K562 (cell line): ENCODE measurements at regions not wholly inside any gene's neighbourhood (a gene's known extent, or its start where the extent isn't known, plus 50 kb on each side); places are given as distances from the start of the nearest gene placed in this dataset.

ENCODE experiments used
- ATAC-seq: fragments of 200-7000 bp; cut with Tn5 transposase; 3 replicates; pipeline ENCODE4 v1.9.1; 2020; ENCODE audit warnings: moderate library complexity
- BruUV-seq: library from RNA; stranded (reverse); fragments of 400-500 nt; replicated peaks from 2 replicates; lab custom pipeline; 2021; lab: Mats Ljungman, UMichigan
- CTCF ChIA-PET: fragments of 300-600 bp; formaldehyde crosslinking; extraction: SDS; loops from one replicate; lab custom pipeline; 2021; ENCODE audit warnings: low intra/inter-chr PET ratio; lab: Yijun Ruan, JAX
- POLR2A ChIA-PET: fragments of 300-600, 350-650 bp; sonication (Branson Sonifier 250); formaldehyde crosslinking; extraction: SDS; loops from one replicate; lab custom pipeline; 2021; ENCODE audit warnings: antibody characterized with exemption, inconsistent platforms; lab: Yijun Ruan, JAX
- DNase-seq, 4 experiments: peaks; one replicate each; pipeline versions ENCODE4 v3.0.0 to v3.0.0-alpha.2; 2011 to 2018; ENCODE audit warnings: low spot score in 3 of 4, mixed read lengths in 3 of 4; ENCODE audit errors: extremely low read depth in 1 of 4
- FAIRE-seq: peaks from 2 replicates; lab custom pipeline; 2011; peaks lifted over from hg19 to GRCh38; lab: Jason Lieb, UNC
- H2AFZ ChIP-seq: 2 replicates; pipeline ENCODE4 v1.6.0; 2011; ENCODE audit warnings: low read depth, low read length, control low read depth, inconsistent platforms
- H3K27ac ChIP-seq: fragments of 200-600 bp; 3 replicates; pipeline ENCODE4 v1.8.0; 2011; ENCODE audit warnings: low read depth, mild to moderate bottlenecking, control low read depth, inconsistent platforms, low read length, moderate library complexity, mixed read lengths; ENCODE audit errors: extremely low read depth
- H3K27me3 ChIP-seq, 2 experiments: fragments of 300-600 bp in 1 of 2; 2 replicates in 1 of 2; 3 replicates in 1 of 2; pipeline versions ENCODE4 v1.6.0 to v1.8.0; 2011; ENCODE audit warnings: inconsistent platforms in 2 of 2, low read length in 2 of 2, mild to moderate bottlenecking in 1 of 2, mixed read lengths in 1 of 2, moderate library complexity in 1 of 2; ENCODE audit not compliant: control insufficient read depth in 2 of 2, insufficient read depth in 2 of 2
- H3K36me3 ChIP-seq: fragments of 300-600 bp; 3 replicates; pipeline ENCODE4 v1.8.0; 2011; ENCODE audit warnings: mild to moderate bottlenecking, low read length, inconsistent platforms; ENCODE audit not compliant: control insufficient read depth, insufficient read depth
- H3K4me1 ChIP-seq, 2 experiments: fragments of 200-600 bp in 1 of 2; replicated peaks in 1 of 2; 2 replicates in 1 of 2; 3 replicates in 1 of 2; pipeline versions ENCODE4 v1.5.1 to v1.8.0; 2011; ENCODE audit warnings: inconsistent platforms in 2 of 2, low read length in 2 of 2, mild to moderate bottlenecking in 1 of 2, mixed read lengths in 1 of 2, moderate library complexity in 1 of 2; ENCODE audit not compliant: control insufficient read depth in 2 of 2, insufficient read depth in 2 of 2
- H3K4me2 ChIP-seq: 2 replicates; pipeline ENCODE4 v1.6.1; 2011; ENCODE audit warnings: low read length, control low read depth, inconsistent platforms, mixed read lengths; ENCODE audit not compliant: insufficient read depth
- H3K4me3 ChIP-seq: fragments of 200-600 bp; sonication (generic), shearing (Covaris generic); 2 replicates; pipeline ENCODE4 v1.5.1; 2016; ENCODE audit warnings: control low read depth, inconsistent platforms
- H3K79me2 ChIP-seq: fragments of 200-600 bp; 3 replicates; pipeline ENCODE4 v1.8.0; 2011; ENCODE audit warnings: low read length, inconsistent platforms; ENCODE audit not compliant: control insufficient read depth, insufficient read depth
- H3K9ac ChIP-seq, 2 experiments: 2 replicates each; pipeline versions ENCODE4 v1.6.0 to v1.6.1; 2011; ENCODE audit warnings: low read depth in 2 of 2, low read length in 2 of 2, control low read depth in 1 of 2, inconsistent platforms in 1 of 2, mild to moderate bottlenecking in 1 of 2, mixed read lengths in 1 of 2; ENCODE audit not compliant: insufficient read depth in 1 of 2
- H3K9me1 ChIP-seq: one replicate; pipeline ENCODE4 v1.6.0; 2011; ENCODE audit warnings: inconsistent platforms, mild to moderate bottlenecking, low read length, moderate library complexity; ENCODE audit not compliant: control insufficient read depth, insufficient read depth
- H3K9me3 ChIP-seq: replicated peaks from 2 replicates; pipeline ENCODE4 v1.5.1; 2011; ENCODE audit warnings: low read depth, low read length, inconsistent platforms; ENCODE audit not compliant: control insufficient read depth, insufficient read depth
- H4K20me1 ChIP-seq: replicated peaks from 2 replicates; pipeline ENCODE4 v1.6.1; 2011; ENCODE audit warnings: low read length, inconsistent platforms, mixed read lengths; ENCODE audit not compliant: control insufficient read depth, insufficient read depth
- ASH1L ChIP-seq: fragments of 450-650 bp; IDR thresholded peaks from 2 replicates; pipeline ENCODE4 v1.6.1; 2018; ENCODE audit warnings: borderline replicate concordance, mild to moderate bottlenecking, low read depth; ENCODE audit not compliant: partially characterized antibody
- DLX4 ChIP-seq: fragments of 250-450 bp; sonication (Bioruptor Pico); IDR thresholded peaks from 2 replicates; pipeline ENCODE4 v1.6.1; 2021; ENCODE audit warnings: mild to moderate bottlenecking
- HLTF ChIP-seq: fragments of 450-650 bp; IDR thresholded peaks from 2 replicates; pipeline ENCODE4 v1.6.1; 2016
- IRF9 ChIP-seq: fragments of 450-650 bp; IDR thresholded peaks from 2 replicates; pipeline ENCODE4 v1.6.1; 2016; ENCODE audit warnings: missing biosample characterization, missing genetic modification characterization
- MBD1 ChIP-seq: fragments of 250-450 bp; sonication (Bioruptor Pico); IDR thresholded peaks from 2 replicates; pipeline ENCODE4 v1.8.0; 2022; ENCODE audit warnings: inconsistent platforms
- MTA1 ChIP-seq: fragments of 450-650 bp; IDR thresholded peaks from 2 replicates; pipeline ENCODE4 v1.6.1; 2017; ENCODE audit warnings: borderline replicate concordance
- NCOA1 ChIP-seq: fragments of 450-650 bp; IDR thresholded peaks from 2 replicates; pipeline ENCODE4 v1.6.1; 2016; ENCODE audit warnings: low read depth
- PRDM10 ChIP-seq: fragments of 450-650 bp; IDR thresholded peaks from 2 replicates; pipeline ENCODE4 v1.6.1; 2018; ENCODE audit not compliant: partially characterized antibody
- RBM14 ChIP-seq: fragments of 200-400 bp; formaldehyde crosslinking; IDR thresholded peaks from 2 replicates; pipeline ENCODE4 v1.6.1; 2018; ENCODE audit warnings: low read depth, mild to moderate bottlenecking, low read length, moderate library complexity, borderline replicate concordance; ENCODE audit not compliant: insufficient read depth
- SP2 ChIP-seq: IDR thresholded peaks from 2 replicates; pipeline ENCODE4 v1.6.1; 2011; ENCODE audit warnings: mild to moderate bottlenecking, low read depth, low read length, moderate library complexity; ENCODE audit not compliant: poor library complexity, severe bottlenecking; ENCODE audit errors: extremely low read depth
- STAT5A ChIP-seq: IDR thresholded peaks from 2 replicates; pipeline ENCODE4 v1.6.1; 2012; ENCODE audit warnings: low read length, inconsistent platforms, borderline replicate concordance
- TCFL5 ChIP-seq: fragments of 250-450 bp; sonication (Bioruptor Pico); conservative IDR thresholded peaks from 2 replicates; pipeline ENCODE4 v1.6.1; 2021; ENCODE audit warnings: mild to moderate bottlenecking, moderate library complexity, matching md5 sums
- THRAP3 ChIP-seq: fragments of 450-650 bp; IDR thresholded peaks from 2 replicates; pipeline ENCODE4 v1.6.1; 2016; ENCODE audit warnings: mild to moderate bottlenecking, inconsistent platforms, borderline replicate concordance
- ZEB2 ChIP-seq: fragments of 450-650 bp; IDR thresholded peaks from 2 replicates; pipeline ENCODE4 v1.6.1; 2016
- ZNF316 ChIP-seq: fragments of 450-650 bp; IDR thresholded peaks from 2 replicates; pipeline ENCODE4 v1.6.1; 2016
- ZNF444 ChIP-seq: fragments of 250-450 bp; sonication (Bioruptor Pico); IDR thresholded peaks from 2 replicates; pipeline ENCODE4 v1.4.0; 2020; ENCODE audit warnings: mild to moderate bottlenecking, moderate library complexity
- ZNF561 ChIP-seq: fragments of 450-650 bp; formaldehyde crosslinking; conservative IDR thresholded peaks from 2 replicates; pipeline ENCODE4 v1.4.0; 2020; ENCODE audit warnings: mild to moderate bottlenecking, moderate library complexity
- ZNF586 ChIP-seq: fragments of 450-650 bp; formaldehyde crosslinking; conservative IDR thresholded peaks from 2 replicates; pipeline ENCODE4 v1.4.0; 2020; ENCODE audit warnings: mild to moderate bottlenecking, moderate library complexity
- WGBS: fragments of 100-300 bp; shearing (Covaris generic); methylation state at CpG from one replicate; pipeline ENCODE4 v1.1.6; 2016; ENCODE audit warnings: low coverage, mixed read lengths; ENCODE audit not compliant: insufficient coverage; ENCODE audit errors: missing lambda C conversion rate; 5-methylcytosine and 5-hydroxymethylcytosine counted together
- in situ Hi-C: fragments of 300-500 bp; cut with MboI; formaldehyde crosslinking; loops from 4 replicates; pipeline ENCODE4 v1.15.0; 2018; ENCODE audit warnings: inconsistent platforms, mixed read lengths
- intact Hi-C: fragments of 100-400 bp; cut with micrococcal nuclease; formaldehyde crosslinking; loops from 2 replicates; pipeline ENCODE4 v1.14.2; 2022

- TF ChIP-seq STAT5A (no peak), ZNF586 (CRISPR knock-in tag) (no peak), ASH1L (no peak), ZEB2 (no peak)
These were observed 98.2 kb upstream of the PRSS3 start (continued) for GRCh38 chr9:33697171-33697570.

- no peak for DNase-seq
- Histone ChIP-seq H3K9me3 (no peaks in the 10 kb centered on the region), H3K27me3 (no peaks in the 10 kb centered on the region), H3K27ac (no peak overlapping the region), H3K4me2 (no peak overlapping the region), H2AFZ (no peak overlapping the region), H3K9me1 (no peaks in the 10 kb centered on the region), H4K20me1 (no peaks in the 10 kb centered on the region), H3K4me3 (no peak overlapping the region), H3K79me2 (no peaks in the 10 kb centered on the region), H3K9ac (no peak overlapping the region), H3K4me1 (no peaks in the 10 kb centered on the region), H3K36me3 (no peaks in the 10 kb centered on the region)
- CTCF ChIA-PET: no interaction called here
- ATAC-seq: no peak
- POLR2A ChIA-PET: no interaction called here
- intact Hi-C loops: no loop called here
- 0% methylated on average over 1 of the region's 1 CpG for WGBS
- FAIRE-seq: no peak
- BruUV-seq: no TSS peak
- in situ Hi-C loops: no loop called here
- TF ChIP-seq ZNF444 (CRISPR knock-in tag) (no peak), IRF9 (no peak), PRDM10 (no peak), RBM14 (no peak), ZNF561 (CRISPR knock-in tag) (no peak), MBD1 (CRISPR knock-in tag) (no peak), TCFL5 (no peak), SP2 (no peak), MTA1 (no peak), THRAP3 (no peak), HLTF (no peak), ZNF316 (no peak), DLX4 (no peak), NCOA1 (no peak)
These were observed 97.1 kb upstream of the PRSS3 start for GRCh38 chr9:33698267-33698666.
